Adipose tissue (tissue), 3 donors: ENCODE measurements at regions not wholly inside any gene's neighbourhood (a gene's known extent, or its start where the extent isn't known, plus 50 kb on each side); places are given as distances from the start of the nearest gene placed in this dataset.

Experiments
- H3K27ac ChIP-seq: one replicate; pipeline ENCODE4 v1.5.1; 2013; ENCODE audit warnings: low read depth, low read length
- WGBS, 3 donors: extraction: QIAGEN DNeasy Blood & Tissue Kit; methylation state at CpG; one replicate each; pipeline ENCODE4 v1.1.7; 2013; 5-methylcytosine and 5-hydroxymethylcytosine counted together
- donor health status: healthy with polysubstance abuse.
- donor health status: Bipolar disorder and iron deficiency.
- donor health status: healthy.

DNA sequence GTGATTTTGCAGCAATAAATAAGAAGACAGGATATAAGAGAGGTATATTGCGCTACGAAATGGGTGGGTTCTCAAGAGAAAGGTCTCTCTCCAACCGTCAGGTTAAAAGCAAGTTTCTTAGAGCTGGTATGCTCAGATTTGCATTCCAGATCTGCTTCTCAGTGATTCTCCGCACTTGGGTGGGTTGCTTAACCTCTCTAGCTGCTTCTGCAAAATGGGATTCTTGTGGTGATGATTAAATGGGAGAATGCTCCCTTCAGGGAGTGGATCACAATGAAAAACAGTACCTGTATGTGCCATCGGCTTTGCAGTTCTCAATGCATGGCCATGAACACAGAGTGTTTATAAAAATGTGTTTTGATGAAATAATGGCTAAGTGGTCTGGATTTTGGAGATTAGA is 477.7 kb downstream of the TNS1 start:
- 82 to 96% (median 92%) methylated on average over 5 of the region's 5 CpGs for WGBS, 3 donors
- H3K27ac ChIP-seq: no peak overlapping the region

DNA sequence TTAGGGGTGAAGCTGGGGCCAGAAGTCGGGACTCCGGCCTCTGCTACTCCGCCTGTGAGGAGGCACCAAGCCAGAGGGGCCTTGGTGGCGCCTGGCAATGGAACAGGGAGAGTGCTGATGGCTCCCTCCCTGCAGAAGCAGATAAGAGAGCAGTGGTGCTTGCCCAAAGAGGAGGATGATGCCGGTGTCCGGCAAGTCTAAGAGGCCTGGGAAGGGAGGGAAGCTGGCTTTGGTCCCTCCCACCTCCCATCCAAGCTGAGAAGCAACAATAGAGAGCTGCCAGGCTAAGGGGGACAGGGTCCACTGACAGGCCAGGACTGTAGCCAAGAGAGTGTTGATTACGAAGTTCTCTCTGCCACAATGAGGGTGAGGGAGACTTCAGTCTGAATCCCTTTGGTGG is 479.5 kb downstream of the TNS1 start:
- WGBS, 3 donors: 58 to 84% (median 60%) methylated on average over 7 of the region's 7 CpGs
- no peak overlapping the region for H3K27ac ChIP-seq

DNA sequence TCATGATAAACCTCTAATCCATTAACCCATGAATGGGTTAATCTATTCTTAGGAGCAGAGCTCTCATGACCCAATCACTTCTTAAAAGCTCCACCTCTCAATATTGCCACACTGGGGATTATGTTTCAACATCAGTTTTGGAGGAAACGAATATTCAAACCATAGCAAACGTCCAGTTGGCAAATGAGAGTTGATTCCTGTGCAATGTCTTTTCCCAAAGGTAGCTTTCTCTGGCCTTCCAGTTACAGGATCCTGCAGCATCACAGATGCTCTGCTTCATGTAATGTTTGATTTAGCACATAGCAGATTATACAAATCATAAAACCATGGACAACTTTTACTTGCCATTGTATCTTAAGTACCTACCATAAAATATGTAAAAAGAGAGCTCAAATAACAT is 481.0 kb downstream of the TNS1 start:
- H3K27ac ChIP-seq: no peak overlapping the region
- WGBS, 3 donors: 20 to 34% (median 22%) methylated on average over 2 of the region's 2 CpGs

DNA sequence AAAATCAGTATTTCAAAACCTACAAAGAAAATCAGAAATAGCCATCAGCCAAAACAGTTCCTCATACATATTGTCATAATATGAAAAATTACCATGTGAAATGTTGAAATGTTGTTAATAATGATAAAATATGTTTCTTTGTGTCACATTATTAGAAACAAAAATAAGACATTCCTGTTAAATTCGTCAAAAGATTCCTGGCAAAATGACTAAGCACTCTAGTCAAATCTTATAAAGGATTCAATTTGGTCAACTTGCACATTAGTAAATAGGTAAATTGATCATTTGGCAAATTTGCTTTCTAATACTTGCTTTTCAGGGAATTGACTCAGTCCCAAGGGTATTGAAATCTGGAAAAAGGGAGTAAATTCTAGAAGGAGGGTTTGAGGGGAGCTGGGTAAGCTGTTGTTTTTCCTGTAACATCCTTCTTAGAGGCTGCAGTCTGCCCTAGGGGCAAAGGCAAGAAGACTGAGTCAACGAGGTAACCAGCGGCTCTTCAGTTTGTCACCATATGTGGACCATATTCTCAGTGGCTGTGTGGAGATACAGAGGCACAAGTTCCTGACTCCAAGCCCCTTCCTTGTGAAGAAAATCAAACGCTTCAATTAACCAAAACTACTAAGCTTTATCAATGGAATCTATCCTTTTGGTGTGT is 482.3 kb downstream of the TNS1 start:
- WGBS, 3 donors: 81 to 82% (median 82%) methylated on average over 4 of the region's 4 CpGs
- no peak overlapping the region for H3K27ac ChIP-seq

DNA sequence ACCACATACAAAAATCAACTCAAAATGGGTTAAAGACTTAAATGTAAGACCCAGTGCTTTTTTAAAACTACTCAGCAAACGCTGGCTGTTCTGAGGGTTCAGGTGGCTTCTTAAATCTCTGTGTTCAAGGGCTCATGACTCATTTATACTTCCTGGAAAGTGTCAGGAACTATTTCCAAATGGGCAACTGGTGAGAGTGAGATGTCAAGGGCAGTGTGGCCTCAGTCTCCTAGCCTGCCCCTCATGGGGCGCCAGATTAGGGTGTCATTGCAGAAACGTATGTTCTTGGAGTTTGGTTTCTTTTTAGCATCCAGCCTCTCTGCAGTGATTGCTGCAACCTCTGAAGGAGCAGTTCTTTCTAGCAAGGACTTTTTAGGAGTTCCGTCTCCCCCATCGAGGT is 485.4 kb downstream of the TNS1 start:
- no peak overlapping the region for H3K27ac ChIP-seq
- 69 to 80% (median 70%) methylated on average over 5 of the region's 5 CpGs for WGBS, 3 donors

DNA sequence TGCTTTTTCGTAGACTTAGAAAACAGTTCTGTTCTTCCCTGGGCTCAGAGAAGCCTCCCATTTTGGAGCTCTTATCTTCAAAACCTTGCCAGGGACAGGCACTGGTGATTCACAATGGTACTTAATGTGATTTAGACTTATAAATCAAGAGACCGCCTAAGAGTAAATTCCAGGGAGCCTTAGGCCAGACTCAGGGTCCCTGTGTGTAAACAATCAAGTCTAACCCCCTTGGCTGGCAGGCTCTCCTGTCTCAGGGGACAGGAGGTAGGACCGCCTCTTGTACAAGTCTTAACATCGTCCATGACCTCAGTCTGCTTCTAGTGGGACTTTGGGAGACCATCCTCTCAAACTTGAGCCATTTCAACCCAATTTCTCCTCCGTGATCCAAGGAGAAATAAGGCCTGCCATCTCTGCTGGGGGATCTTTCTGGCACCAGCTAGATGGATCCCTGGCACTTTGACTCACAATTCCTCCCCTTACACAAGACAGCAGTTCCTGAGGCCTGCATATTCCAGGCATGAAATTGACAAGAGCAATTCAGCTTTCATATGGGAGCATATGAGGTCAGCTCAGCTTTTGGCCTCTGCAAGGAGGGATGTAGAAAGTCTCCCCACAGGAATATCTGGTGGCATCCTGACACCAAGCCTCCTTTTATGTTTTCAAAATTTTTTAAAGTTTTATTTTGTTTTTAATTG is 487.0 kb downstream of the TNS1 start:
- WGBS, 3 donors: 67 to 82% (median 76%) methylated on average over 5 of the region's 5 CpGs
- no peak overlapping the region for H3K27ac ChIP-seq

DNA sequence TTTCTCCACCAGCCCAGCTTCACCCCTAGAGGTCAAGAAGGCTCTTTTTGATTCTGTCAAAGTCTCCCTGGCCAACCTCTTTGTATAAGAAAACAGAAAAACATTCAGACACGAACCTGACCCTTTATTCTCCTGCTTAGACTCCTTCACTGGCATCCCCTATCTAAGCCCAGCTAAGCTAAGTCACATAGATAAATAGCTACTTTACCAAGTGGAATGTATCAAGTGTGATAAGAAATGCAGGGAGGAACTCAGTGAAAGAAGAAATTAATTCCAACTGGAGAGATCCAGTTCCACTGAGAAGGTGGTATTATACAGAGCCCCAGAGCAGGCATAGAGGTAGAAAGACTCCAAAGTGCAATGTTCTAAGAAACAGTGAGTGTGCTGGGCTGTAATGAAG is 489.5 kb downstream of the TNS1 start:
- 50 to 68% (median 55%) methylated on average over 1 of the region's 1 CpG for WGBS, 3 donors

DNA sequence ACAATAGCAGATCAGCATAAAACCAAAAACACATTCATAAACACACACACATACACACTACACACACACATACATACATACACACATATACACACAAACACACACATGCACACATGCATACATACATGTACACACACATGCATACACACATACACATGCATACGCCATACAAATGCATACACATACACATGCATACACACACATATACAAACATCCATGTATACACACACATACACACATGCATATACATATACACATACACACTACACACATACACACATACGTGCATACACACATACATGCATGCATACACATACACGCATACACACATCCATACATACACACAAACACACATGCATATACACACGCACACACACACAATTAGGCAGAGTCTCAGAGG is 490.1 kb downstream of the TNS1 start:
- H3K27ac ChIP-seq: no peak overlapping the region
- 78 to 90% (median 88%) methylated on average over 4 of the region's 4 CpGs for WGBS, 3 donors

More for the DNA sequence above, 489.5 kb downstream of the TNS1 start:
- no peak overlapping the region for H3K27ac ChIP-seq

DNA sequence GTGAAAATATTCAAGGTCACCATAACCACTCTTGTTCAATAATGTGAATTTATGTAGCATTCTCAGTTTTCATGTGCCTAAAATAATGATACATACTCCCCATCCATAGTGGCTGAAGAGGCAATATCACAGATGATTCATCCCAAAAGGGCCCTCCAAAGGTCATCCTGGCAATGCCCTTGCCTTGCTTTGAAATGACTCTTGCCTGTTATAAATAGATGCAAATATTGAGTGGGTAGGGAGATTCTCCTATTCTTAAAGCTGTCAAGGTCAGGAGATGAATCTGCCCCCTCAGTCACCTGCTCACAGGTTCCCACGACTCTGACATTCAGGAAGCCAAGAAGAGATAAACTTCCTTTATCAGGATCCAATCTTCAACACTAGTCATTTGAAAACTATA is 490.5 kb downstream of the TNS1 start:
- no peak overlapping the region for H3K27ac ChIP-seq
- 25 to 43% (median 40%) methylated on average over 1 of the region's 1 CpG for WGBS, 3 donors

DNA sequence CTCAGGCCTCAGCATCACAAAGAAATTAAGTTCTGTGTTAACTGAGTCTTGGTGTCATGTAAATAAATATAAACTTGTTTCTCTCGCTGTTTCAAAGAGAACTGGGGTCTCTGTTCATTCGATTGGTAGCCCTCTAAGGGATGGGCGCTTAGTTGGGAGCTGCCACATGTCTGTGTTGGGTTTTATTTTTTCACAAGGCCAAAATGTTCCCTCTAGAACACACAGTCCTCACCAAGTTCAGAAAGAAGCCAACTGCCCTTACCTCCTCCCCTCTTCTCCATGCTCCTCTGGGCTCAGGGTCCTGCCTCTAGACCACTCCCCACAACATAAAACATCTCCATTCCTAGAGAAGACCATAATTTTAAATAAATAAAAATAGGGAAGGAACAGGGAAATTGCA is 490.9 kb downstream of the TNS1 start:
- no peak overlapping the region for H3K27ac ChIP-seq
- WGBS, 3 donors: 66 to 94% (median 88%) methylated on average over 3 of the region's 3 CpGs

DNA sequence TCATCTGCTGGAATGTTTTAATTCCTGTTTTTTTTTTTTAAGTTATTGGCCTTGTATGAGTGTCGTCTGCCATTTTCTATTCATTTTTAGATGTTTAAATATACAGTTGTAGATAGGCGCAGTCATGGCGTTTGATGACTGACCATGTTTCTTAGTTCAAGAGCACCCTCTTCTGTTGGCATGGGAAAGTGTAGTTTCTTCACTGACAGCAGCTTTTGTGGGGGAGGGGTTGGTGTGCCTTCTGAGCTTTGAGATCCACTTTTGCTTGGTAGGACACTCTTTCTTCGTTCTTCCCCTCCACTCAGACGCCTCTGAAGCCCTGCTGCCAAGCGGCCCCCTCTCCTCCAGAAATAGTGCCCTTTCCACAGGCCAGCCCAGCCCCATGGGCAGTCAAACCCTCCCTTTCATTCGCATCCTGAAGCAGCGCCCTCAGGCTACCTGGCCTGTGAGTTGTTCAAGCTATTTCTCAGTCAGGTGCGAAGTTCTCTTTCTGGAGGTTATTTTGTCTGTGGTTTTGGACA is 492.0 kb downstream of the TNS1 start:
- 22 to 32% (median 27%) methylated on average over 9 of the region's 9 CpGs for WGBS, 3 donors
- no peak overlapping the region for H3K27ac ChIP-seq

DNA sequence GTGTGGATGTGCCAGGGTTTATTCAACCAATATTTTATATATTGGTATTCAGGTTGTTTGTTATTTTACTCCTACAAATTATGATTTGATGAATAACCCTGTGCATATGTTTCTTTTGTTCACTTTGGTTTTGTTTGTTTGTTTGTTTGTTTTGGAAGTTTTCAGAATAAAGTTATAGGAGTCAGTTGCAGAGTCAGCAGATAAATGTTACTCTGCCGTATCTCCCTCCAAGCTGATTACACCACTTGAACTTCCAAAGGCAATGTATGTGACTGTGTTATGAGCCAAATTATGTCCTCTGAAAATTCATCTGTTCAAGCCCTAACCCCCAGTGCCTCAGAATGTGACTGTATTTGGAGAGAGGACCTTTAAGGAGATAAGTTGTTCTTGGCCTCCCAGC is 497.5 kb downstream of the TNS1 start:
- 95 to 100% (median 97%) methylated on average over 1 of the region's 1 CpG for WGBS, 3 donors

DNA sequence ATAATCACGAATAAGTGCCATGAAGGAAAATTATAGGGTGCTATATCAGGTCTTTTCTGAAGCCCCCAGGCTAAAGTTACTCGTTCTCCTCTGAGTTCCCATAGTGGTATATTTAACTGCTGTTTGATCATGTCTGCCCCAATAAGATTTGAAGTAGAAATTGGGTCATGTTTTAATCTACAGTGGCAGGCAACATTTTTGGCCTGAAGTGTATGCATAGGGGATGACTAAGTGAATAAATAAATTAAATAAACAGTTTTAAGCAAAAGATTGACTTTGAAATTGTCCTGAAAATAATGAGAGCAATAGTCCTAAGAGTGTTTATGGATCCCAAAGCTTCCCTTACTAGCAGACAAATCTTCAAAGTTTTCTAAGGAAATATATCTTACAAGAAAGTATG is 500.9 kb downstream of the TNS1 start:
- no peak overlapping the region for H3K27ac ChIP-seq
- WGBS, 3 donors: 76 to 90% (median 89%) methylated on average over 2 of the region's 2 CpGs

More for the DNA sequence above, 497.5 kb downstream of the TNS1 start:
- H3K27ac ChIP-seq: no peak overlapping the region

DNA sequence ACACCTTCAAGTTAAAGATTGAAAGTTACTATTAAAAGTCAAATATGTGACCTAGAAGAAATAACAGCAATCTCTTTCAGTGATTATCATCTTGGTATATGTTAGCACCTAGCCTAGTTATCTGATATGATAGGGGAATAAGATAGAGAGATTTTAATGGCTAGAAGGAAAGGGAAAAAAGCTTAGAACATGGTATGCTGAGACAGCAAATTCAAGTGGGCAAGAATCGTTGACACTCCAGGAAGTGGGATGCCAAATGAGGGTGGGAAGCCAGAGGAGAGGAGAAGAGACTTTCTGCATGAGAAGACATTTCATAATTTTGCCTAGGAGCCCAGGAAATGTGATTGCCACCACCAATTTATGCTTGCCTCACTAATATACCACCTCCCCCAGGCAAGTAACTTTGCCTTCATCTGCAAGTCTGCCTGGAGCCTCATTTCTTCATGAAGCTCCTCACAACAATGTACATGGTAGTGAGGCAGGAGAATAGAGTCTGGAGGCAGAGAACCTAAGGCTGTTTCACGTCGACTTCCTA is 504.9 kb downstream of the TNS1 start:
- no peak overlapping the region for H3K27ac ChIP-seq
- 56 to 71% (median 65%) methylated on average over 3 of the region's 3 CpGs for WGBS, 3 donors

DNA sequence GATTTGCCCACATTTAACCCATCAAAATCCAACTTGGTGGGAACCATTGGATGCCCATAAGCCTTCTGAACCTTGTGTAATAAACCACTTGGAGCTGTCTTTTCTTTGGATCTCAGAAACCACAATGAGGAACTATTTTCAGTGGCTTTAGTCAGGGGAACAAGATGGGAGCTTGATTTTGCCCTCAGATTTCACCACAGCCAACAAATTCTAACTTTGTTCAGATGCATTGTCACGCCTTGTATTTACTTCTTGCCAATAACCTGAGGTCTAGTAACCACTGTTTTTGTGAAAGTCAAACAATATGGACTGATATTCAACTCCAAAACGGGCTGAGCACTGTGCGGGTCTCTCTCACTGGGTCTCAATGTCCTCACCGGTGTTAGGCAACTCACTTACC is 508.2 kb downstream of the TNS1 start:
- H3K27ac ChIP-seq: no peak overlapping the region
- whole genome bisulfite sequencing, 3 donors: 65 to 86% (median 69%) methylated on average over 4 of the region's 4 CpGs

DNA sequence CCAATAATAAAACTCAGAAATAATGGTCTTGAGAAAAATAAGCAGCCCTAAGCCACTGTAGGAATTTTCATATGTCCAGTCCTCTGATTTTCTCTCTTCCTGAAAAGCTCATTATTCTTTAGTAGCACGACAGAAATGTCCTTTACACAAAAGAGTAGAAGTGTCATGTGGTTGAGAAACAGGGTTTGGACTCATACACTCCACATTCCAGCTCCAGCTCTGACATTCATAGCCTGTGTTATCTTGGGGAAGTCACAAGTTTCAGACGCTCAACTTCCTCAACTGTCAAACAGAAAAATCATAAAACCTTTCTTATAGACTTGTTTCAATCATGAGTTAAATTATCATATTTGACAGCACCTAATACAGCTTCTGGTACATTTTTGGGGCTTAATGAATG is 511.5 kb downstream of the TNS1 start:
- WGBS, 3 donors: 32 to 56% (median 52%) methylated on average over 2 of the region's 2 CpGs
- H3K27ac ChIP-seq: no peak overlapping the region

DNA sequence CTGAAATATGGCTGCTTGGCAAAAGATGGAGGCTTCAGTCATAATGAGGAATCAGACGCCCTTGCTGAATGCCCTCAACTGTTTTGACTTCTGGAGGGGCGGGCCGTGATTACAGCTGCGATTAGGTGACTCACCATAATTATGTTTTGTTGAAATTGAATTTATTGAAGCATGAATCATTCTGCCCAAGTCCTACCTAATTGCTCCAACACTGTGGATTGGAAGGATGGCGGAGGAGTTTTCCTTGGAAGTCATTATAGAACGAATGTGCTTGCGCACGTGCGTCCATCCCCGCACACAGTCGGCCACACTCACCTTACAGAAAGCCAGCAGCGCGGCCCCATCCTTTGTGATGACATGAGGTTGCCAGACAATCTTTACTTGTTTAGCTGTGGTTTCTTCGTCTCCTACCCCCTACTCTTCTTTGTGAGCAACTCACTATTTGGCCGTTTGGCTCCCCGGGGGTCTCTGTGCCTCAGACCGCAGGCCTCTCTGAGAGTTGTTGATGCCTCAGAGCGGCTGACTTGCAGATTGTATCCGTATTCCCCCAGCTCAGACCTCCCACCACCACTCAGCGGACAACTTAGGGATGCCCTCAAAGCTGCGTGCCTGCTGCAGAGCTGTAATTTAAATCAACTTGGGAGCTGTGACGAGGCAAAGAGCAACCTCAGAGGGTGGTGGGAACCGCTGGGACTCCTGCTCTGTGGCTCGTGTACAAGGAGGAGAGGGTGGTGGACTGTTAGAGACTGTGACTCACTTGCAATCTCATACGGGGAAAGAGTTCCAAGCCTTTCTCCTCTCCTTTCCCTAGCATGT is 513.4 kb downstream of the TNS1 start:
- WGBS, 3 donors: 81 to 89% (median 87%) methylated on average over 25 of the region's 25 CpGs
- no peak overlapping the region for H3K27ac ChIP-seq

DNA sequence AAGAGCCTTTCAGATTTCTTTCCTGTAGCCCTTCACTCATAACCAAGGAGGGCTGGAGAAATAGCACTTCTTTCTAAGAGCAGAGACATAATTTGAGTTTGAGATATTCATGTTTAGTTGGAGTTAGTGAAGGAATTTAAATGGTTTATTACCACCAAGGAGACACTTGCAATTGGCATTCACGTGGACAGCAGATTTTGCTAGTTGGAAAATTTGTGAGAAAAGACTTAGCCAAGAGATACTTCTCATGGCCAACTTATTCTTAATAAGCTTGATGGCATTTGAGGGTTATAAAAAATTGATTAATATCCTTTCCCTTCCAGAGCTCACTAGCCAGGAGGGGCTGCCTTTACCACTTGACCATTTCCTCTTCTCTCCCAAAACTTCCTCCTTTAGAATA is 518.7 kb downstream of the TNS1 start:
- H3K27ac ChIP-seq: no peak overlapping the region
- 83 to 94% (median 86%) methylated on average over 1 of the region's 1 CpG for WGBS, 3 donors
